GM21528 (cell line): ENCODE measurements at regions not wholly inside any gene's neighbourhood (a gene's known extent, or its start where the extent isn't known, plus 50 kb on each side); places are given as distances from the start of the nearest gene placed in this dataset.

Source experiments
- ATAC-seq: cut with Tn5 transposase; IDR thresholded peaks from one replicate; pipeline ENCODE4 v1.9.1; 2021; ENCODE audit warnings: mild to moderate bottlenecking, moderate library complexity; ENCODE audit not compliant: unreplicated experiment, low FRiP score

- ATAC-seq, result no peak
These were observed 383.9 kb downstream of the SH3GL2 start for GRCh38 chr9:17962747-17963146.

- ATAC-seq, result no peak
These were observed 384.6 kb downstream of the SH3GL2 start for GRCh38 chr9:17963498-17963897.

GRCh38 chr9:17967731-17968130, 388.9 kb downstream of the SH3GL2 start:
- ATAC-seq, result no peak

GRCh38 chr9:17969232-17969631, 390.4 kb downstream of the SH3GL2 start:
- ATAC-seq, result no peak

- ATAC-seq, result no peak
These were observed 391.4 kb downstream of the SH3GL2 start for GRCh38 chr9:17970277-17970676.

GRCh38 chr9:17978773-17979172, 399.9 kb downstream of the SH3GL2 start:
- no peak for ATAC-seq

GRCh38 chr9:17986595-17986994, 407.7 kb downstream of the SH3GL2 start:
- no peak for ATAC-seq

GRCh38 chr9:17987189-17987588, 408.3 kb downstream of the SH3GL2 start:
- no peak for ATAC-seq

- ATAC-seq, result no peak
These were observed 409.6 kb downstream of the SH3GL2 start for GRCh38 chr9:17988489-17988888.

- ATAC-seq, result no peak
These were observed 411.7 kb downstream of the SH3GL2 start for GRCh38 chr9:17990602-17991001.

GRCh38 chr9:17993024-17993423, 414.2 kb downstream of the SH3GL2 start:
- ATAC-seq, result no peak

GRCh38 chr9:17994695-17995425, 416.0 kb downstream of the SH3GL2 start:
- ATAC-seq, result no peak

- no peak for ATAC-seq
These were observed 417.9 kb downstream of the SH3GL2 start for GRCh38 chr9:17996728-17997127.

- ATAC-seq, result no peak
These were observed 424.0 kb downstream of the SH3GL2 start for GRCh38 chr9:18002718-18003438.

- ATAC-seq, result no peak
These were observed 427.7 kb downstream of the SH3GL2 start for GRCh38 chr9:18006591-18006990.

GRCh38 chr9:18007621-18008020, 428.8 kb downstream of the SH3GL2 start:
- no peak for ATAC-seq

GRCh38 chr9:18009902-18010301, 431.0 kb downstream of the SH3GL2 start:
- no peak for ATAC-seq

GRCh38 chr9:18010492-18010891, 431.6 kb downstream of the SH3GL2 start:
- no peak for ATAC-seq

GRCh38 chr9:18012170-18012569, 433.3 kb downstream of the SH3GL2 start:
- no peak for ATAC-seq

GRCh38 chr9:18014556-18014955, 435.7 kb downstream of the SH3GL2 start:
- ATAC-seq, result no peak

GRCh38 chr9:18015116-18015515, 436.2 kb downstream of the SH3GL2 start:
- ATAC-seq, result no peak

- ATAC-seq, result no peak
These were observed 438.3 kb downstream of the SH3GL2 start for GRCh38 chr9:18017136-18017535.
